HCT116 (cell line): ENCODE measurements at regions not wholly inside any gene's neighbourhood (a gene's known extent, or its start where the extent isn't known, plus 50 kb on each side); places are given as distances from the start of the nearest gene placed in this dataset.

Experiments used
- CTCF ChIP-seq, 3 experiments: fragments of 200-600 bp in 1 of 3; sonication (generic) in 1 of 3; IDR thresholded peaks in 2 of 3; conservative IDR thresholded peaks in 1 of 3; 2 replicates each; pipeline ENCODE4 v1.5.1; 2012 to 2017; ENCODE audit warnings: low read depth in 2 of 3, low read length in 2 of 3, antibody characterized with exemption in 1 of 3, borderline replicate concordance in 1 of 3, control low read depth in 1 of 3, mild to moderate bottlenecking in 1 of 3, mixed read lengths in 1 of 3, mixed run types in 1 of 3, moderate library complexity in 1 of 3; ENCODE audit not compliant: insufficient read depth in 1 of 3
- EZH2 ChIP-seq: fragments of 200-600 bp; sonication (generic); IDR thresholded peaks from 2 replicates; pipeline ENCODE4 v1.6.1; 2017; ENCODE audit warnings: antibody characterized with exemption, mixed run types
- REST ChIP-seq: IDR thresholded peaks from 2 replicates; pipeline ENCODE4 v1.6.1; 2012; ENCODE audit warnings: low read depth
- SIN3A ChIP-seq: IDR thresholded peaks from 2 replicates; pipeline ENCODE4 v1.6.1; 2012; ENCODE audit warnings: low read depth
- SP1 ChIP-seq: IDR thresholded peaks from 2 replicates; pipeline ENCODE4 v1.6.1; 2012; ENCODE audit warnings: low read depth

DNA sequence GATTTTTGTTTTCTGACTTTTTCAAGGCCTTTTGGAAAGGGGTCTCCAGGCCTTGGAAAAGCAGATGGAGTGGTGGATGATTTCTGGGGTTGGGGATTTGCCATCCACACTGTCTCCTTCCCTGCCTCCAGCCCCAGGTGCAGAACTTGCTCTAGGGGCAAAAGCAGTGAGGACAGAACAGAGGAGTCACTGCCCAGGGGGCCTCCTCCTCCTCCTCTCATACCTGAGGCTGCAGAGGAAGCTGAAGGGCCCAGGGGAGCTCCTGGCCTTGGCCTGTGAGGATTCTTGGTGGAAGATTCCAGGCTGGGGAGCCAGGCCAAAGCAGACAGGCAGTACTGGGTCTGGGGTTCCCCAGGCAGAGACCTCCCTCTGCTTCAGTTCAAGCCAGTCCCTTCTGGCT is 52.3 kb upstream of the URI1 start:
- no peak for TF ChIP-seq REST
- no peak for TF ChIP-seq EZH2
- TF ChIP-seq CTCF (IDR thresholded peaks at IDR 0.05 in 2 of 3, conservative IDR thresholded peaks at IDR 0.05 in 1 of 3; ENCODE audit: borderline replicate concordance in 1 of 3, insufficient read depth in 1 of 3, low read depth in 2 of 3, low read length in 2 of 3) = no peak
- TF ChIP-seq SIN3A = no peak
- TF ChIP-seq SP1 = no peak
